Activated CD4-positive, alpha-beta T cell treated with anti-CD3 and anti-CD28 coated beads for 36 hours (primary cell): ENCODE measurements at regions not wholly inside any gene's neighbourhood (a gene's known extent, or its start where the extent isn't known, plus 50 kb on each side); places are given as distances from the start of the nearest gene placed in this dataset.
A peak's percentile ranks its signal among the peaks of the same experiment; 100 is the strongest.

Source experiments
- ATAC-seq: fragments of 200-7000 bp; cut with Tn5 transposase; one replicate; pipeline ENCODE4 v1.10.0; 2021; ENCODE audit warnings: mild to moderate bottlenecking, moderate library complexity
- CTCF ChIA-PET: fragments of 350-600 bp; sonication (Branson Sonifier 250); formaldehyde crosslinking; loops from one replicate; lab custom pipeline; 2021; ENCODE audit warnings: antibody characterized with exemption; lab: Charles Lee
- POLR2A ChIA-PET: fragments of 350-600 bp; sonication (Branson Sonifier 250); formaldehyde crosslinking; loops from one replicate; lab custom pipeline; 2021; ENCODE audit warnings: antibody characterized with exemption, inconsistent platforms; lab: Charles Lee
- DNase-seq: peaks from one replicate; pipeline ENCODE4 v3.0.0-alpha.2; 2020
- H3K27ac Mint-ChIP-seq: one replicate; pipeline ENCODE4 v1.8.0; 2021; ENCODE audit warnings: mixed read lengths
- H3K27me3 Mint-ChIP-seq: one replicate; pipeline ENCODE4 v1.8.0; 2021; ENCODE audit warnings: mixed read lengths
- H3K36me3 Mint-ChIP-seq: one replicate; pipeline ENCODE4 v1.8.0; 2021; ENCODE audit warnings: low read depth, mixed read lengths
- H3K4me1 Mint-ChIP-seq: one replicate; pipeline ENCODE4 v1.8.0; 2021; ENCODE audit warnings: mixed read lengths
- H3K4me3 Mint-ChIP-seq: one replicate; pipeline ENCODE4 v1.8.0; 2021; ENCODE audit warnings: mild to moderate bottlenecking, moderate library complexity, mixed read lengths
- H3K9me3 Mint-ChIP-seq: one replicate; pipeline ENCODE4 v1.8.0; 2021; ENCODE audit warnings: low read depth, mixed read lengths
- intact Hi-C, 2 experiments: fragments of 100-400 bp; cut with DNase I in 1 of 2; cut with micrococcal nuclease in 1 of 2; formaldehyde crosslinking; loops; one replicate each; pipeline versions ENCODE4 v1.14.2 to v1.15.1; 2022 to 2024; cut with DNase I, micrococcal nuclease

GRCh38 chr1:55816456-55817426 lies 601.6 kb upstream of the USP24 start:
- ChIA-PET CTCF (interaction anchor here (0.6 kb wide), 1 partner anchor 10 kb away, joined by 4 read pairs; no protein-coding TSS in a partner anchor), POLR2A (no interaction called here)
- H3K36me3 Mint-ChIP-seq: no peaks in the 10 kb centered on the region
- H3K4me1 Mint-ChIP-seq: peaks cover 4% of the 10 kb centered on the region
- H3K27me3 Mint-ChIP-seq: peaks cover 5% of the 10 kb centered on the region
- H3K27ac Mint-ChIP-seq: no peak overlapping the region
- intact Hi-C loops: no loop called here
- ATAC-seq: peak; percentile 26
- H3K9me3 Mint-ChIP-seq: no peaks in the 10 kb centered on the region
- peak; percentile 7 for DNase-seq
- no peak overlapping the region for H3K4me3 Mint-ChIP-seq

DNA sequence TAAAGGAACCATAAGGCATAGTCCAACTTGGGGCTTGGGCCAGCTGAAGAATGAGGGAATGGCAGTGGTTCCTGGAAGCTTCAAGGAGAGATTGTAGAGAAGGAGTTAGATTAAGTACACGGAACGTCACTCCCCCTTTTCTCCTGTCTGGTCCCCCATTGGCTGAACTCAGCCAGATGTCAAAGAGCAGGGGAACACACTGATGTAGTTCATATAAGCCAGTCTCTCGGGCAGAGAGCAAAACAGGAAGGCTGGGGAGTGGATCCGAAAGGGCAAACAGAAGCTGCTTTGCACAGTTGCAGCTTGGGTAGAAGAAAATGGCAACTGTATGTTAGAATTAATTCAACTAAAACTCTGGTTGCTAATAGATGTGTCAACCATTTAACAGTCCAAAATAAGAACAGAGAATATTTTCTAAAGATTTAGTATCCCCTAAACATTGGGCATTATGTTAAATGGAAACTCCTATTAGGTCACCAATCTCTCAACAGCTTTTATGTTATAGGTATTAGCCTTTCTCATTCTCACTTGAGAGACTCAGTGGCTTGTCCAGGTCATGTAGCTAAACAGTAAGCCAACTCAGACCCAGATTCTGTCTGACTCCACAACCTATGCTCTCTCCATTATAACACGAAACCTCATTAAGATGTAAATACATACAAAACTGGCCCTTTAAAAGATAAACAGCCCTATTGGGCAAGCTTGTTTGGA lies 600.7 kb upstream of the USP24 start:
- H3K4me1 Mint-ChIP-seq: peaks cover 4% of the 10 kb centered on the region
- H3K9me3 Mint-ChIP-seq: no peaks in the 10 kb centered on the region

DNA sequence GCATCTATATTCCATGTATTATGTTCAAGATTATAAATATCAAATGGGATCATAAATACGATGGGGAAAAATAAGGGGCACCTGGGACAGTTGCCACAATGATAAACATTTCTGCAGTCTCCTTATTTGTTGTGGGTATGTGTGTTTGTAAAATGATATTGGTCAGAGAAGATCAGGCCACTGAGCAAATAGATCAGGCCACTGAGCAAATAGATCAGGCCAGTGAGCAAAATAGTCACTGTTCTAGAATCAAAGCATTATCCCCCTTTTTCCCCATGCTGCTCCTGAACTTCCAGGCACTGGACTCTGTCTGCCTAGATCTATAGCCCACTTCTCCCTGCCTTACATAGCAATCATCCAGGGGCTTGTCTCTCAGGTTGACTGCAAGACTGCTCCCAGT lies 599.8 kb upstream of the USP24 start:
- no peak for DNase-seq
- ChIA-PET CTCF (no interaction called here), POLR2A (no interaction called here)
- H3K4me3 Mint-ChIP-seq: no peak overlapping the region
- no peak overlapping the region for H3K27ac Mint-ChIP-seq
- no peaks in the 10 kb centered on the region for H3K9me3 Mint-ChIP-seq
- peaks cover 4% of the 10 kb centered on the region for H3K4me1 Mint-ChIP-seq
- no peaks in the 10 kb centered on the region for H3K36me3 Mint-ChIP-seq
- intact Hi-C loops: no loop called here
- peaks cover 5% of the 10 kb centered on the region for H3K27me3 Mint-ChIP-seq
- ATAC-seq: no peak

More for the DNA sequence above, 600.7 kb upstream of the USP24 start:
- H3K36me3 Mint-ChIP-seq: no peaks in the 10 kb centered on the region
- CTCF ChIA-PET: interaction anchor here (0.6 kb wide), 1 partner anchor 9 kb away, joined by 4 read pairs; no protein-coding TSS in a partner anchor
- H3K27ac Mint-ChIP-seq: no peak overlapping the region
- no peak for DNase-seq
- peaks cover 5% of the 10 kb centered on the region for H3K27me3 Mint-ChIP-seq
- no peak overlapping the region for H3K4me3 Mint-ChIP-seq
- POLR2A ChIA-PET: no interaction called here
- ATAC-seq: no peak
- intact Hi-C loops: no loop called here

- Mint-ChIP-seq H3K27me3 (peaks cover 3% of the 10 kb centered on the region), H3K27ac (no peak overlapping the region), H3K4me3 (no peak overlapping the region), H3K9me3 (peaks cover 2% of the 10 kb centered on the region), H3K4me1 (peaks cover 4% of the 10 kb centered on the region), H3K36me3 (no peaks in the 10 kb centered on the region)
- no peak for DNase-seq
- ChIA-PET CTCF (interaction anchor here (0.6 kb wide), 1 partner anchor 9 kb away, joined by 3 read pairs; no protein-coding TSS in a partner anchor), POLR2A (no interaction called here)
- intact Hi-C loops: no loop called here
- ATAC-seq: no peak
Measured at GRCh38 chr1:55813618-55814017, 598.5 kb upstream of the USP24 start.

DNA sequence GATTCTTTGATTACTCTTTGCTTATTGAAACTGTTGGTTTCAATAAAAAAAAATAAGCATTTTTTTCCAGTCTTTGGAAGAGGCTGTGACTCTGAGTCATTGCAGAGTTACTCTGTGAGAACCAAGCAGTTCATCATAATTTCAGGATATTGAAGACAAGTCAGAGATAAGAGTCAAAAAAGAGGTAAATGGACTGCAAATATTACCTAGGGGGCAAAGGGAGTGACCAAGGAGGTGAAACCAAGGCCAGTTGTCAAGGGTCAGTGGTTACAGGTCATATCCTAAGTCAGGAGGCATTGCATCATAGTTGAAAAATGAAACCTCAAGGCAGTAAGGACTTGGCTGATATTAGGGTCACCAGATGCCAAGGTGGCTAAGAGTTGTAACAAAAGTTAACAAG lies 597.1 kb upstream of the USP24 start:
- H3K4me3 Mint-ChIP-seq: no peak overlapping the region
- no peak for DNase-seq
- H3K36me3 Mint-ChIP-seq: no peaks in the 10 kb centered on the region
- POLR2A ChIA-PET: no interaction called here
- H3K27me3 Mint-ChIP-seq: peaks cover 3% of the 10 kb centered on the region
- no peak overlapping the region for H3K27ac Mint-ChIP-seq
- no peak for ATAC-seq
- H3K9me3 Mint-ChIP-seq: peaks cover 2% of the 10 kb centered on the region
- intact Hi-C loops: no loop called here
- CTCF ChIA-PET: no interaction called here
- H3K4me1 Mint-ChIP-seq: peaks cover 4% of the 10 kb centered on the region

DNA sequence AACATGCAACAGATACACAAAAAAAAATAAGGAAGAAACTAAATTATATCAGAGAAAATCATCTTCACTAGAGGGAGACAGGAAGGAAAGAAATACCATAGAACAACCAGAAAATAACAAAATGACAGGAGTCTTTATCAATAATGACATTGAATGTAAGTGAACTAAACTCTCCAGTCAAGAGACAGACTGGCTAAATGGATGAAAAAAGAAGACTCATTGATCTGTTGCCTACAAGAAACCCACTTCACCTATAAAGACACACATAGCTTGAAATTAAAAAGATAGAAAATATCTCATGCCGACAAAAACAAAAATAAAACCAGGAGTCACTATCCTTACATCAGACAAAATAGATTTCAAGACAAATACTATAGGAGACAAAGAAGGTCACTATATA lies 593.1 kb upstream of the USP24 start:
- Mint-ChIP-seq H3K36me3 (no peaks in the 10 kb centered on the region), H3K9me3 (peaks cover 4% of the 10 kb centered on the region), H3K27ac (no peak overlapping the region), H3K4me1 (no peaks in the 10 kb centered on the region), H3K4me3 (no peak overlapping the region), H3K27me3 (peaks cover 7% of the 10 kb centered on the region)
- DNase-seq (no peak), ATAC-seq (no peak)
- POLR2A ChIA-PET: no interaction called here
- intact Hi-C loops: no loop called here
- CTCF ChIA-PET: no interaction called here

DNA sequence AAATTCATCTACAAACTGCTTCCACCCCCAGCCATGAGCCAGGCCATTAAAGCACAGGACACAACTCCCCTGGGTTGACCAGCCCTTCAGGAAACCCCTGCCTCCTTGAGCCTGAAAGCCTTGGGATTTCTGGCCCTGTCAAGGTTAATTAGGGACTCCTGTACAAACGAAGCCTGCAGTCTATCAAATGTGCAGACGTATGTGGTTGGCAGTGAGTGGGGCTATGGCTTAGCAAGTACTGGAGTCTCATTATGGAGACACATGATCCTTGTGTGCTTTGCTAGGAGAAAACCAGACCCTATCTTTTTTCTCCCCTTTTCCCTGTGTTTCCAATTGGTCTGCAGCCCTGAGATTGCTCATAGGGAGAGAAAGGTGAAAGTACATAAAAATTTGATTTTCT lies 588.3 kb upstream of the USP24 start:
- Mint-ChIP-seq H3K27ac (no peak overlapping the region), H3K36me3 (no peaks in the 10 kb centered on the region), H3K27me3 (peaks cover 12% of the 10 kb centered on the region), H3K4me1 (no peaks in the 10 kb centered on the region), H3K9me3 (peaks cover 6% of the 10 kb centered on the region), H3K4me3 (no peak overlapping the region)
- DNase-seq (no peak), ATAC-seq (no peak)
- intact Hi-C loops: no loop called here
- ChIA-PET CTCF (no interaction called here), POLR2A (no interaction called here)

DNA sequence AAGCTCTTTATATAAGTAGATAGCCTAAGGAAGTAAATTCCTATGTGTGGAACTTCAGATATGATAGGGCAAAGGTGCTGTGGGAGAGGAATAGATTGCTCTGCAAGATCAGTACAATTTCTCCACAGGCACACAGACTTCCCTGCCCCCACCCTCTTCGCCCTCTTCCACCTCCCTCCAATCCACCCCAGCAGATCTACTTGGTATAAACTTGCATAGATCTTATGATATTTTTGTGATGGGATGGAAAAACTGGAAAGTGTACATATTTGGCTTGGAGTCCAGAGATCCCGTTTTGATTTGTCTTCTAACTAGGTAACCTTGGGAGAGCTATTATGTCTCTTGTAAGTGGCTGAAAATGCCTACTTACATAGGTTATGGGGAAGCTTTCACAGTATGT lies 586.3 kb upstream of the USP24 start:
- POLR2A ChIA-PET: no interaction called here
- H3K4me3 Mint-ChIP-seq: no peak overlapping the region
- peaks cover 12% of the 10 kb centered on the region for H3K27me3 Mint-ChIP-seq
- no peak overlapping the region for H3K27ac Mint-ChIP-seq
- no peaks in the 10 kb centered on the region for H3K36me3 Mint-ChIP-seq
- CTCF ChIA-PET: no interaction called here
- intact Hi-C loops: no loop called here
- H3K9me3 Mint-ChIP-seq: peaks cover 6% of the 10 kb centered on the region
- no peaks in the 10 kb centered on the region for H3K4me1 Mint-ChIP-seq
- DNase-seq (no peak), ATAC-seq (no peak)

DNA sequence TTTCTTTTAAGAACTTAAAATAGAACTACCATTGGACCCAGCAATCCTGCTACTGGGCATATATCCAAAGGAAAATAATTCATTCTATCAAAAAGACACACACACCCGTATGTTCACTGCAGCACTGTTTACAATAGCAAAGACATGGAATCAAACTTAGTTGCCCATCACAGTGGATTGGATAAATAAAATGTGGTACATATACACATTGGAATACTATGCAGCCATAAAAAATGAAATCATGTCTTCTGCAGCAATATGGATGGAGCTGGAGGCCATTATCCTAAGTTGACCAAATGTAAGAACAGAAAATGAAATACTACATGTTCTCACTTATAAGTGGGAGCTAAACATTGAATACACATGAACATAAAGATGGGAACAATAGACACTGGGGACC lies 585.3 kb upstream of the USP24 start:
- ChIA-PET CTCF (no interaction called here), POLR2A (no interaction called here)
- Mint-ChIP-seq H3K27ac (no peak overlapping the region), H3K9me3 (peaks cover 5% of the 10 kb centered on the region), H3K4me1 (no peaks in the 10 kb centered on the region), H3K4me3 (no peak overlapping the region), H3K36me3 (no peaks in the 10 kb centered on the region), H3K27me3 (peaks cover 7% of the 10 kb centered on the region)
- DNase-seq (no peak), ATAC-seq (no peak)
- intact Hi-C loops: no loop called here

GRCh38 chr1:55793856-55794255 lies 578.7 kb upstream of the USP24 start:
- Mint-ChIP-seq H3K27ac (no peak overlapping the region), H3K27me3 (peaks cover 9% of the 10 kb centered on the region), H3K4me1 (no peaks in the 10 kb centered on the region), H3K36me3 (no peaks in the 10 kb centered on the region), H3K4me3 (no peak overlapping the region), H3K9me3 (no peaks in the 10 kb centered on the region)
- POLR2A ChIA-PET: no interaction called here
- intact Hi-C loops: no loop called here
- no peak for ATAC-seq
- CTCF ChIA-PET: no interaction called here
- no peak for DNase-seq

- no peak overlapping the region for H3K4me3 Mint-ChIP-seq
- no peaks in the 10 kb centered on the region for H3K9me3 Mint-ChIP-seq
- POLR2A ChIA-PET: no interaction called here
- DNase-seq (no peak), ATAC-seq (no peak)
- no peak overlapping the region for H3K27ac Mint-ChIP-seq
- H3K27me3 Mint-ChIP-seq: peaks cover 9% of the 10 kb centered on the region
- CTCF ChIA-PET: no interaction called here
- intact Hi-C loops: no loop called here
- H3K36me3 Mint-ChIP-seq: no peaks in the 10 kb centered on the region
- H3K4me1 Mint-ChIP-seq: no peaks in the 10 kb centered on the region
Measured at GRCh38 chr1:55792870-55793269, 577.7 kb upstream of the USP24 start.

DNA sequence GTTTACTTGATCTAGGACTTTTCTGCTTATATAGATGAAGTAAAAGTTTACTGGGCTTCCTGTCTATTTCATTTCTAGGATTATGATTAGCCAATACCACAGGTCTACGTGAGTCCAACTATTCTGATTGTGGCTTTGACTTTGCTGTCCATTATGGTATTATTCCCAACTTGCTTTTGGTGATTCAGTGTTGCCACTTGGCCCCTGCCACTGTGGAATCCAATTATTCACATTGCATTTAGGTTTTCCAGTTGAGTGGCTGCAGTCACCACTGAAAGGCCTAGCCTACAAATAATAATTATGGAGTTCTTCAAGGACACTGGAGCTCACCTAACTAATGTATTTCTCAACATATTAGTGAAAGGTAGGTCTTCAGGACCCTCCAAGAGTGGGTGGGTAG lies 574.3 kb upstream of the USP24 start:
- H3K9me3 Mint-ChIP-seq: no peaks in the 10 kb centered on the region
- H3K27me3 Mint-ChIP-seq: peaks cover 3% of the 10 kb centered on the region
- POLR2A ChIA-PET: no interaction called here
- CTCF ChIA-PET: no interaction called here
- DNase-seq: no peak
- intact Hi-C loops: no loop called here
- H3K27ac Mint-ChIP-seq: no peak overlapping the region
- no peaks in the 10 kb centered on the region for H3K4me1 Mint-ChIP-seq
- H3K36me3 Mint-ChIP-seq: no peaks in the 10 kb centered on the region
- ATAC-seq: no peak
- H3K4me3 Mint-ChIP-seq: no peak overlapping the region
